Mesothelial cell of epicardium (in vitro differentiated cells): ENCODE measurements at regions not wholly inside any gene's neighbourhood (a gene's known extent, or its start where the extent isn't known, plus 50 kb on each side); places are given as distances from the start of the nearest gene placed in this dataset.

Source experiments
- DNase-seq, 2 experiments: peaks; one replicate each; pipeline ENCODE4 v3.0.0; 2021; ENCODE audit warnings: low spot score in 2 of 2; ENCODE audit not compliant: unreplicated experiment in 2 of 2
- H3K27ac Mint-ChIP-seq: 2 replicates; pipeline ENCODE4 v1.8.0; 2021; ENCODE audit warnings: mixed read lengths
- H3K27me3 Mint-ChIP-seq: 2 replicates; pipeline ENCODE4 v1.8.0; 2021; ENCODE audit warnings: low read depth, mixed read lengths
- H3K36me3 Mint-ChIP-seq: 2 replicates; pipeline ENCODE4 v1.8.0; 2021; ENCODE audit warnings: mixed read lengths
- H3K4me1 Mint-ChIP-seq: 2 replicates; pipeline ENCODE4 v1.8.0; 2021; ENCODE audit warnings: mixed read lengths
- H3K4me3 Mint-ChIP-seq: 2 replicates; pipeline ENCODE4 v1.8.0; 2021; ENCODE audit warnings: mild to moderate bottlenecking, moderate library complexity, mixed read lengths
- H3K9me3 Mint-ChIP-seq: 2 replicates; pipeline ENCODE4 v1.8.0; 2021; ENCODE audit warnings: mixed read lengths
- TF ChIP-seq, protein P1 (sequence below): fragments of 200-600 bp; sonication (generic); IDR thresholded peaks from one replicate; pipeline ENCODE4 v1.5.0; 2021; ENCODE audit warnings: antibody characterized with exemption; ENCODE audit not compliant: unreplicated experiment

DNA sequence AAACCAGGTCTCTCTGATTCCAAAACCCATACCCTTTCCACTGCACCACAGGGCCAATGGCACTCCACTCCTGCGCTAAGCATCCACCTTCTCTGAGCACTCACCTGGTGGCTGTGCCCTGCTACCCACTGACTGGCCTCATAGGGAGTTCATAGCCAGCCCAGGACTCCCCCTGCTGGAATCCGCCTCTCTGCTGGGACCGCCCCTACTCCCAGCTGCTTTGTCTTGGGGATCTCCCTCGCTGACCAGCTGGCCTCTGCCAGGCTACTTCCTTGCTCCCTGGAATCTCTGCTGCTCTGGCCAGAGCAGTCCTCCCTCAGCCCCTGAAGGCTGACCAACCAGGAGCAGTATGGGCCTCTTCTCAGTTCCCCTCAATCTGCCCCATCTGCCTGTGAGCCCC lies 129.7 kb downstream of the FAXC start:
- Mint-ChIP-seq H3K27ac (no peak overlapping the region), H3K9me3 (no peaks in the 10 kb centered on the region), H3K36me3 (no peaks in the 10 kb centered on the region), H3K4me1 (no peaks in the 10 kb centered on the region), H3K4me3 (no peak overlapping the region), H3K27me3 (peaks cover 21% of the 10 kb centered on the region)
- DNase-seq = no peak
- TF ChIP-seq, protein P1, sequence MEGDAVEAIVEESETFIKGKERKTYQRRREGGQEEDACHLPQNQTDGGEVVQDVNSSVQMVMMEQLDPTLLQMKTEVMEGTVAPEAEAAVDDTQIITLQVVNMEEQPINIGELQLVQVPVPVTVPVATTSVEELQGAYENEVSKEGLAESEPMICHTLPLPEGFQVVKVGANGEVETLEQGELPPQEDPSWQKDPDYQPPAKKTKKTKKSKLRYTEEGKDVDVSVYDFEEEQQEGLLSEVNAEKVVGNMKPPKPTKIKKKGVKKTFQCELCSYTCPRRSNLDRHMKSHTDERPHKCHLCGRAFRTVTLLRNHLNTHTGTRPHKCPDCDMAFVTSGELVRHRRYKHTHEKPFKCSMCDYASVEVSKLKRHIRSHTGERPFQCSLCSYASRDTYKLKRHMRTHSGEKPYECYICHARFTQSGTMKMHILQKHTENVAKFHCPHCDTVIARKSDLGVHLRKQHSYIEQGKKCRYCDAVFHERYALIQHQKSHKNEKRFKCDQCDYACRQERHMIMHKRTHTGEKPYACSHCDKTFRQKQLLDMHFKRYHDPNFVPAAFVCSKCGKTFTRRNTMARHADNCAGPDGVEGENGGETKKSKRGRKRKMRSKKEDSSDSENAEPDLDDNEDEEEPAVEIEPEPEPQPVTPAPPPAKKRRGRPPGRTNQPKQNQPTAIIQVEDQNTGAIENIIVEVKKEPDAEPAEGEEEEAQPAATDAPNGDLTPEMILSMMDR = no peak

- Mint-ChIP-seq H3K27ac (no peak overlapping the region), H3K27me3 (peaks cover 24% of the 10 kb centered on the region), H3K4me3 (no peak overlapping the region), H3K4me1 (no peaks in the 10 kb centered on the region), H3K36me3 (no peaks in the 10 kb centered on the region), H3K9me3 (no peaks in the 10 kb centered on the region)
- TF ChIP-seq, protein P1 = no peak
- no peak for DNase-seq
These were observed 132.5 kb downstream of the FAXC start for GRCh38 chr6:99216959-99217358.

DNA sequence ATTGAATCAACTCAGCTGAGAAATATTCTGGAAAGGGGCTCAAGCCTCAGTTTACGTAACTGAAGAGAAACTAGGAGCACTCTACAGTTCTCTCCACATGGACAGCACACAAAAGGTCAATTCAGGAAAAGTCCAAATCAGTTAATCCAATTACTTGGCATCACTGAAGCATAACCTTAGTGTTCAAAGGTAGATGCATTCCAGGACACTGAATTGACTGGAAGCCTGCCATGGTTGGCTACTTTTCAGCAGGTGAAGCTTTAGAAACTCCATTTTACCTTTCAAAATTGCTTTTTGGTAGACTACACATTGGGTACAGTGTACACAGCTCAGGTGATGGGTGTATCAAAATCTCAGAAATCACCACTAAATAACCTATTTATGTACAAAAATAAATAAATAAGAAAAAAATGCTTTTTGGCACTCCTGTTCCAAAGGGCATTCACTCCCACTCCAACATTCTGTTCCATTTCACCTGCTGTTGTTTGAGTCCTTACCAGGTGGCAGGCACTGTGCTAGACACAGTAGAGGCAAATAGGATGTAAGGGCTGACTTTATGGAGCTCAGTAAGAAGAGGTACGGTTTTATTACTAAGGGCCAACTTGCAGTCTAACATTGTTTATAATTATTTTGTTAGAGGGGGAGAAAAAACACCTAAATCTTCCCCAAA lies 153.4 kb downstream of the FAXC start:
- H3K36me3 Mint-ChIP-seq = no peaks in the 10 kb centered on the region
- TF ChIP-seq, protein P1 = no peak
- H3K9me3 Mint-ChIP-seq = peaks cover 7% of the 10 kb centered on the region
- no peak overlapping the region for H3K4me3 Mint-ChIP-seq
- H3K27ac Mint-ChIP-seq = no peak overlapping the region
- no peaks in the 10 kb centered on the region for H3K27me3 Mint-ChIP-seq
- no peak for DNase-seq
- no peaks in the 10 kb centered on the region for H3K4me1 Mint-ChIP-seq

- Mint-ChIP-seq H3K36me3 (no peaks in the 10 kb centered on the region), H3K9me3 (peaks cover 4% of the 10 kb centered on the region), H3K27me3 (no peaks in the 10 kb centered on the region), H3K4me1 (no peaks in the 10 kb centered on the region), H3K4me3 (no peak overlapping the region), H3K27ac (no peak overlapping the region)
- DNase-seq = no peak
- TF ChIP-seq, protein P1 = no peak
These were observed 156.9 kb downstream of the FAXC start for GRCh38 chr6:99192561-99192960.

GRCh38 chr6:99189823-99190721 lies 159.4 kb downstream of the FAXC start:
- no peaks in the 10 kb centered on the region for H3K27me3 Mint-ChIP-seq
- H3K9me3 Mint-ChIP-seq = peaks cover 4% of the 10 kb centered on the region
- H3K27ac Mint-ChIP-seq = no peak overlapping the region
- no peaks in the 10 kb centered on the region for H3K36me3 Mint-ChIP-seq
- H3K4me1 Mint-ChIP-seq = no peaks in the 10 kb centered on the region
- H3K4me3 Mint-ChIP-seq = no peak overlapping the region
- no peak for DNase-seq
- TF ChIP-seq, protein P1 = no peak
